Hepatocyte (in vitro differentiated cells): ENCODE measurements at regions not wholly inside any gene's neighbourhood (a gene's known extent, or its start where the extent isn't known, plus 50 kb on each side); places are given as distances from the start of the nearest gene placed in this dataset.

Experiments used
- DNase-seq: peaks from one replicate; pipeline ENCODE4 v3.0.0-alpha.2; 2016; ENCODE audit warnings: low spot score
- H2AFZ ChIP-seq: fragments of 200-600 bp; sonication (generic); 2 replicates; pipeline ENCODE4 v1.6.0; 2016; ENCODE audit warnings: antibody characterized with exemption, mild to moderate bottlenecking
- H3K27ac ChIP-seq: fragments of 200-600 bp; sonication (generic); 2 replicates; pipeline ENCODE4 v1.5.1; 2016; ENCODE audit warnings: mild to moderate bottlenecking
- H3K27me3 ChIP-seq: fragments of 200-600 bp; sonication (generic); 2 replicates; pipeline ENCODE4 v1.6.1; 2016
- H3K36me3 ChIP-seq: fragments of 200-600 bp; sonication (generic); replicated peaks from 2 replicates; pipeline ENCODE4 v1.5.1; 2016; ENCODE audit warnings: low read depth; ENCODE audit not compliant: insufficient read depth
- H3K4me1 ChIP-seq: fragments of 200-600 bp; sonication (generic); 2 replicates; pipeline ENCODE4 v1.5.1; 2016; ENCODE audit warnings: mild to moderate bottlenecking, moderate library complexity; ENCODE audit not compliant: insufficient read depth
- H3K4me2 ChIP-seq: fragments of 200-600 bp; sonication (generic); 2 replicates; pipeline ENCODE4 v1.6.0; 2016
- H3K4me3 ChIP-seq: fragments of 200-600 bp; sonication (generic); 2 replicates; pipeline ENCODE4 v1.5.1; 2016; ENCODE audit warnings: mild to moderate bottlenecking
- H3K79me2 ChIP-seq: fragments of 200-600 bp; sonication (generic); 2 replicates; pipeline ENCODE4 v1.6.0; 2017; ENCODE audit warnings: mild to moderate bottlenecking
- H3K9me2 ChIP-seq: fragments of 200-600 bp; sonication (generic); replicated peaks from 2 replicates; pipeline ENCODE4 v1.6.0; 2017; ENCODE audit warnings: mild to moderate bottlenecking; ENCODE audit not compliant: insufficient read depth
- H3K9me3 ChIP-seq: fragments of 200-600 bp; sonication (generic); 2 replicates; pipeline ENCODE4 v1.5.1; 2016; ENCODE audit warnings: low read depth, mild to moderate bottlenecking
- H4K20me1 ChIP-seq: fragments of 200-600 bp; sonication (generic); 2 replicates; pipeline ENCODE4 v1.6.0; 2016; ENCODE audit warnings: mild to moderate bottlenecking; ENCODE audit not compliant: insufficient read depth, poor library complexity, severe bottlenecking
- EZH2 ChIP-seq: fragments of 200-600 bp; sonication (generic); IDR thresholded peaks from 2 replicates; pipeline ENCODE4 v1.6.1; 2016; ENCODE audit warnings: antibody characterized with exemption, mild to moderate bottlenecking, borderline replicate concordance
- EZH2phosphoT487 ChIP-seq: fragments of 200-600 bp; sonication (generic); IDR thresholded peaks from one replicate; pipeline ENCODE4 v1.6.1; 2018; ENCODE audit warnings: antibody characterized with exemption, mild to moderate bottlenecking, low read depth, moderate library complexity; ENCODE audit not compliant: unreplicated experiment, severe bottlenecking
- WGBS: methylation state at CpG from one replicate; pipeline ENCODE4 v1.1.6; 2016; ENCODE audit warnings: low lambda C conversion rate; ENCODE audit errors: missing lambda C conversion rate; 5-methylcytosine and 5-hydroxymethylcytosine counted together
- TF ChIP-seq, protein P1 (sequence below): fragments of 200-600 bp; sonication (generic); IDR thresholded peaks from 2 replicates; pipeline ENCODE4 v1.5.1; 2016; ENCODE audit warnings: antibody characterized with exemption, mild to moderate bottlenecking; ENCODE audit not compliant: poor library complexity

DNA sequence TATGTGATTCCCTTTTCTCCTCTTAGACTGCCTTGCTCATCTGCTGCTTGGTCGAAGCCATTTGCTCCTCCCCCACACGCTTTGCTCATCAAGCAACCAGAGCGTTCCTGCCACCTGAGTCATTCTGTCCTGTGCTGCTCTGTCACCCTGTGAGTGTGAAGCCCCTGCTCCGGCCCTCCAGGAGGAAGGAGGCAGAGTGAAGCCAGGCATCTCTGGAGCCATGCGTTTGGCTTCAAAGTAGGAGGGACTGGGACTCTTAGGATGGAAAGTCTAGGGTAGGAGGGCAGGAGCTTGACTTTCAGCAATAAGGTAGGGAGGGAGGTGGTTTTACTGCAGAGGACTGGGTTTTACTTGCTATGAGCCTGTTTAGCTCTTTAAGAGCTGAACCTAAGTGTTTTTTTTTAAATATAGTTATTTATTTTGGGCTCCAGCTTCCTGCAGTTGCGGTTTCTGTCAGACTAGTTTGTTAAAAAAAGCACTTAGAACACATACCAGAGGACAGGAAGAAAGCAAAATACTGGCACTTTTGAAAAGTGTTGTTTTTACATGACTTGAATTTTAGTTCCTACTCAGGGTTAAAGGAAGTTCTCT, 63.6 kb downstream of the SPINK2 start:
- Histone ChIP-seq H2AFZ (peak overlapping the region; percentile 16), H3K9me2 (no peaks in the 10 kb centered on the region), H3K79me2 (no peaks in the 10 kb centered on the region), H3K4me2 (peak overlapping the region; percentile 63), H3K27me3 (no peaks in the 10 kb centered on the region), H3K4me3 (no peak overlapping the region), H3K9me3 (no peaks in the 10 kb centered on the region), H3K36me3 (no peaks in the 10 kb centered on the region), H4K20me1 (no peaks in the 10 kb centered on the region), H3K4me1 (peaks cover 22% of the 10 kb centered on the region), H3K27ac (peak overlapping the region; percentile 95)
- 16% methylated on average over 6 of the region's 6 CpGs for WGBS
- peak; percentile 93 for DNase-seq
- TF ChIP-seq EZH2phosphoT487 (no peak), EZH2 (no peak)
- TF ChIP-seq, protein P1, sequence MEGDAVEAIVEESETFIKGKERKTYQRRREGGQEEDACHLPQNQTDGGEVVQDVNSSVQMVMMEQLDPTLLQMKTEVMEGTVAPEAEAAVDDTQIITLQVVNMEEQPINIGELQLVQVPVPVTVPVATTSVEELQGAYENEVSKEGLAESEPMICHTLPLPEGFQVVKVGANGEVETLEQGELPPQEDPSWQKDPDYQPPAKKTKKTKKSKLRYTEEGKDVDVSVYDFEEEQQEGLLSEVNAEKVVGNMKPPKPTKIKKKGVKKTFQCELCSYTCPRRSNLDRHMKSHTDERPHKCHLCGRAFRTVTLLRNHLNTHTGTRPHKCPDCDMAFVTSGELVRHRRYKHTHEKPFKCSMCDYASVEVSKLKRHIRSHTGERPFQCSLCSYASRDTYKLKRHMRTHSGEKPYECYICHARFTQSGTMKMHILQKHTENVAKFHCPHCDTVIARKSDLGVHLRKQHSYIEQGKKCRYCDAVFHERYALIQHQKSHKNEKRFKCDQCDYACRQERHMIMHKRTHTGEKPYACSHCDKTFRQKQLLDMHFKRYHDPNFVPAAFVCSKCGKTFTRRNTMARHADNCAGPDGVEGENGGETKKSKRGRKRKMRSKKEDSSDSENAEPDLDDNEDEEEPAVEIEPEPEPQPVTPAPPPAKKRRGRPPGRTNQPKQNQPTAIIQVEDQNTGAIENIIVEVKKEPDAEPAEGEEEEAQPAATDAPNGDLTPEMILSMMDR: no peak

DNA sequence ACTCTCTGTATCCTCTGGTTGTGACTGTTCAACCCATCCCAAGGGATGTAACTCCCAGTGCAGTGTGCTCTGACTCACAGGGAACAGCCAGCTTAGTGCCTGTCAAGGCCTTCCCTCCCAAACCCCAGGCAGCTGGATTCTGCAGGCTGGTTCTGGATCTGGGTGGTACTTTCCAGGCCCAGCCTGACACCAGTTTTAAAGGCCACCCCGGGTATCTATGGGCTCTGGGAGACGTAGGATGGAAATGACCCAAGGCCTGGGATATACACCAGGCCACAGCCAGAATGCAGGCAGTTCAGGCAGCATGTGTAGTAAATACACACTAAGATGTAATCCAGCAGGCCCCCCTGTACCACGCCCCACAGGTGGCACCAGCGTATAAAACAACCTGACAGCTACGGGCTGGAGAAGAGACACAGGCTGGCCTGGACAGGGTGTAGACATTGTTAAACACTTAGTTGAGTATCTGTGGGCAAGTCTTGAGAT, 64.2 kb downstream of the SPINK2 start:
- Histone ChIP-seq H2AFZ (no peak overlapping the region), H3K9me2 (no peaks in the 10 kb centered on the region), H3K27ac (peak overlapping the region; percentile 95), H3K4me2 (peak overlapping the region; percentile 50), H3K4me1 (peaks cover 27% of the 10 kb centered on the region), H4K20me1 (no peaks in the 10 kb centered on the region), H3K36me3 (no peaks in the 10 kb centered on the region), H3K9me3 (no peaks in the 10 kb centered on the region), H3K4me3 (no peak overlapping the region), H3K79me2 (no peaks in the 10 kb centered on the region), H3K27me3 (no peaks in the 10 kb centered on the region)
- TF ChIP-seq EZH2phosphoT487: no peak
- TF ChIP-seq EZH2: no peak
- TF ChIP-seq, protein P1: no peak
- peak; percentile 66 for DNase-seq
- 50% methylated on average over 5 of the region's 5 CpGs for WGBS

- no peak overlapping the region for H3K4me3 ChIP-seq
- TF ChIP-seq EZH2phosphoT487 (no peak), EZH2 (no peak)
- TF ChIP-seq, protein P1: no peak
- no peak overlapping the region for H3K27ac ChIP-seq
- no peaks in the 10 kb centered on the region for H3K79me2 ChIP-seq
- H4K20me1 ChIP-seq: no peaks in the 10 kb centered on the region
- no peaks in the 10 kb centered on the region for H3K36me3 ChIP-seq
- no peaks in the 10 kb centered on the region for H3K27me3 ChIP-seq
- H3K4me1 ChIP-seq: peaks cover 27% of the 10 kb centered on the region
- H2AFZ ChIP-seq: no peak overlapping the region
- H3K4me2 ChIP-seq: no peak overlapping the region
- H3K9me3 ChIP-seq: no peaks in the 10 kb centered on the region
- no peak for DNase-seq
- 80% methylated on average over 4 of the region's 4 CpGs for WGBS
- H3K9me2 ChIP-seq: no peaks in the 10 kb centered on the region
Measured at GRCh38 chr4:56755901-56756300, 65.6 kb downstream of the SPINK2 start.
